ENCODE measurements at regions not wholly inside any gene's neighbourhood (a gene's known extent, or its start where the extent isn't known, plus 50 kb on each side); places are given as distances from the start of the nearest gene placed in this dataset.

GRCh38 chr6:98272060-98272459 is 562.3 kb upstream of the POU3F2 start:
- ATAC-seq (no peak), DNase-seq (no peak)
- Histone ChIP-seq H3K36me3 (ENCODE audit: low read depth) (no peaks in the 10 kb centered on the region), H3K4me3 (no peak overlapping the region), H3K9me3 (no peaks in the 10 kb centered on the region), H3K4me1 (ENCODE audit: low read depth) (no peaks in the 10 kb centered on the region)
- TF ChIP-seq CTCF (IDR thresholded peaks at IDR 0.05), result no peak
- intact Hi-C loops (cut with DNase I, micrococcal nuclease), result no loop called here

- no peaks in the 10 kb centered on the region for H3K9me3 ChIP-seq
- intact Hi-C loops (cut with DNase I, micrococcal nuclease), result no loop called here
- TF ChIP-seq CTCF (IDR thresholded peaks at IDR 0.05), result no peak
- H3K36me3 ChIP-seq (ENCODE audit: low read depth), result no peaks in the 10 kb centered on the region
- H3K4me1 ChIP-seq (ENCODE audit: low read depth), result no peaks in the 10 kb centered on the region
- H3K4me3 ChIP-seq, result no peak overlapping the region
- ATAC-seq (no peak), DNase-seq (no peak)
These were observed 559.7 kb upstream of the POU3F2 start for GRCh38 chr6:98274691-98275090.

- intact Hi-C loops (cut with DNase I, micrococcal nuclease), result no loop called here
- Histone ChIP-seq H3K4me1 (ENCODE audit: low read depth) (no peaks in the 10 kb centered on the region), H3K4me3 (no peak overlapping the region), H3K36me3 (ENCODE audit: low read depth) (no peaks in the 10 kb centered on the region), H3K9me3 (no peaks in the 10 kb centered on the region)
- DNase-seq, result no peak
- no peak for TF ChIP-seq CTCF (IDR thresholded peaks at IDR 0.05)
- no peak for ATAC-seq
These were observed 553.9 kb upstream of the POU3F2 start for GRCh38 chr6:98280492-98280891.

DNA sequence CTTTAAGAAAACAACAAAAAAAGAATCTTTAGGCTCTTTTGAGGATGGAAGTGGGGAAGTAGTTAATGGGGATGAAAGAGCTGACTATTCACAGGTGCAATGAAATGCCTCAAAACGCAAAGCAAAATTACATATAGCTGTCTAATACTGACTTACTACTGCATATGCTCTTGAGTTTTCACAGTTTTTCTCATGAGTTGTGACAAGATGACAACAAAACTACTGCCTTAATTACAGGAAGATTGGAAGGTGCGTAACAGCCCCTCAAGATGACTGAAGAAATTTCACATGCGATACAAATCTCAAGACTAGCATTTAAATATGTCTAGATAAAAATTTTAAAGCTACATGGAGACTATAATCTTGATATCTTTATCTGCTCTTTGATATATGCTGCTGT is 547.8 kb upstream of the POU3F2 start:
- no peak overlapping the region for H3K4me3 ChIP-seq
- no peaks in the 10 kb centered on the region for H3K36me3 ChIP-seq (ENCODE audit: low read depth)
- no peaks in the 10 kb centered on the region for H3K4me1 ChIP-seq (ENCODE audit: low read depth)
- no peak for DNase-seq
- H3K9me3 ChIP-seq, result no peaks in the 10 kb centered on the region
- ATAC-seq, result no peak
- TF ChIP-seq CTCF (IDR thresholded peaks at IDR 0.05), result no peak
- intact Hi-C loops (cut with DNase I, micrococcal nuclease), result no loop called here

GRCh38 chr6:98287876-98288275 is 546.5 kb upstream of the POU3F2 start:
- Histone ChIP-seq H3K4me1 (ENCODE audit: low read depth) (no peaks in the 10 kb centered on the region), H3K36me3 (ENCODE audit: low read depth) (no peaks in the 10 kb centered on the region), H3K4me3 (no peak overlapping the region), H3K9me3 (no peaks in the 10 kb centered on the region)
- DNase-seq, result no peak
- ATAC-seq, result no peak
- TF ChIP-seq CTCF (IDR thresholded peaks at IDR 0.05), result no peak
- intact Hi-C loops (cut with DNase I, micrococcal nuclease), result no loop called here

- Histone ChIP-seq H3K36me3 (ENCODE audit: low read depth) (no peaks in the 10 kb centered on the region), H3K9me3 (no peaks in the 10 kb centered on the region), H3K4me3 (no peak overlapping the region), H3K4me1 (ENCODE audit: low read depth) (no peaks in the 10 kb centered on the region)
- no peak for ATAC-seq
- intact Hi-C loops (cut with DNase I, micrococcal nuclease), result no loop called here
- TF ChIP-seq CTCF (IDR thresholded peaks at IDR 0.05), result no peak
- DNase-seq, result no peak
These were observed 541.6 kb upstream of the POU3F2 start for GRCh38 chr6:98292810-98293209.
